Aorta (tissue), 5 donors: ENCODE measurements at regions not wholly inside any gene's neighbourhood (a gene's known extent, or its start where the extent isn't known, plus 50 kb on each side); places are given as distances from the start of the nearest gene placed in this dataset.
"Not testable (repeated sequence)": the region's sequence is repeated elsewhere in the genome, so short reads cannot be mapped to it uniquely, and the experiment has no call there.

Experiments
- ATAC-seq: fragments of 200-7000 bp; cut with Tn5 transposase; one replicate; pipeline ENCODE4 v1.9.1; 2022; ENCODE audit warnings: moderate library complexity; ENCODE audit not compliant: low FRiP score
- DNase-seq, 2 donors: peaks; one replicate each; pipeline ENCODE4 v3.0.0-alpha.2; 2020
- H3K27ac ChIP-seq, 2 donors: one replicate each; pipeline ENCODE4 v1.5.1; 2013; ENCODE audit warnings: low read length in 2 of 2, mild to moderate bottlenecking in 2 of 2, moderate library complexity in 2 of 2, control low read depth in 1 of 2, inconsistent platforms in 1 of 2, low read depth in 1 of 2
- H3K27me3 ChIP-seq, 2 donors: one replicate each; pipeline ENCODE4 v1.6.1; 2013; ENCODE audit warnings: control low read depth in 1 of 2, low read length in 1 of 2, mild to moderate bottlenecking in 1 of 2, moderate library complexity in 1 of 2; ENCODE audit not compliant: insufficient read depth in 2 of 2, control insufficient read depth in 1 of 2
- H3K36me3 ChIP-seq, 2 donors: one replicate each; pipeline ENCODE4 v1.6.1; 2013; ENCODE audit warnings: control low read depth in 1 of 2, low read length in 1 of 2, mild to moderate bottlenecking in 1 of 2; ENCODE audit not compliant: insufficient read depth in 2 of 2, control insufficient read depth in 1 of 2
- H3K4me1 ChIP-seq, 2 donors: one replicate each; pipeline ENCODE4 v1.6.1; 2013; ENCODE audit warnings: low read length in 2 of 2, control low read depth in 1 of 2, mild to moderate bottlenecking in 1 of 2, moderate library complexity in 1 of 2; ENCODE audit not compliant: insufficient read depth in 2 of 2, control insufficient read depth in 1 of 2
- H3K4me3 ChIP-seq, 2 donors: one replicate each; pipeline ENCODE4 v1.5.1; 2013; ENCODE audit warnings: low read length in 2 of 2, control low read depth in 1 of 2, mild to moderate bottlenecking in 1 of 2
- H3K9me3 ChIP-seq: one replicate; pipeline ENCODE4 v1.6.1; 2013; ENCODE audit warnings: mild to moderate bottlenecking, low read length; ENCODE audit not compliant: control insufficient read depth
- WGBS, 2 donors: extraction: QIAGEN DNeasy Blood & Tissue Kit; methylation state at CpG; one replicate each; pipeline ENCODE4 v1.1.7; 2013; 5-methylcytosine and 5-hydroxymethylcytosine counted together
- intact Hi-C, 2 donors: fragments of 100-400 bp; cut with DNase I; formaldehyde crosslinking; loops; one replicate each; pipeline versions ENCODE4 v1.14.2 to v1.15.0; 2022
- donor health status: healthy with polysubstance abuse.
- donor health status: Bipolar disorder and iron deficiency.
- donor health status: DM: no; HTN: no; CAD: no.
- donor health status: DM: no; HTN: no; CAD: no.
- donor health status: DM: yes; HTN: yes; CAD: no.

GRCh38 chr18:21980744-21981143 is 188.6 kb upstream of the GATA6 start:
- no peak for DNase-seq
- Histone ChIP-seq H3K4me1 (no peaks in the 10 kb centered on the region), H3K4me3 (no peak overlapping the region), H3K9me3 (no peaks in the 10 kb centered on the region), H3K27me3 (no peaks in the 10 kb centered on the region), H3K27ac (no peak overlapping the region), H3K36me3 (no peaks in the 10 kb centered on the region)
- ATAC-seq, result no peak
- intact Hi-C loops, result no loop called here
- 64 to 65% methylated on average over 5 of the region's 5 CpGs for WGBS, 2 donors

GRCh38 chr18:21981489-21981888 is 187.9 kb upstream of the GATA6 start:
- H3K27me3 ChIP-seq, H3K36me3 ChIP-seq, intact Hi-C loops, H3K9me3 ChIP-seq, ATAC-seq, DNase-seq, H3K4me3 ChIP-seq, H3K27ac ChIP-seq, H3K4me1 ChIP-seq: not testable (repeated sequence)
- WGBS, 2 donors, result 89 to 91% methylated on average over 11 of the region's 11 CpGs

GRCh38 chr18:21991081-21991534 is 178.3 kb upstream of the GATA6 start:
- 78 to 86% methylated on average over 1 of the region's 1 CpG for whole genome bisulfite sequencing, 2 donors

GRCh38 chr18:21991886-21992285 is 177.5 kb upstream of the GATA6 start:
- DNase-seq, result no peak
- H3K27ac ChIP-seq, result no peak overlapping the region
- no peaks in the 10 kb centered on the region for H3K27me3 ChIP-seq
- no peak for ATAC-seq
- 97 to 98% methylated on average over 6 of the region's 6 CpGs for WGBS, 2 donors
- H3K36me3 ChIP-seq, result no peaks in the 10 kb centered on the region
- no peaks in the 10 kb centered on the region for H3K4me1 ChIP-seq
- intact Hi-C loops, result loop anchor here in 1 of 2 donors (10.0 kb wide), 1 partner anchor 173 kb away; the partner anchor contains the start of gene GATA6
- no peaks in the 10 kb centered on the region for H3K9me3 ChIP-seq
- H3K4me3 ChIP-seq, result no peak overlapping the region

More at GRCh38 chr18:21991081-21991534, 178.3 kb upstream of the GATA6 start:
- no peak overlapping the region for H3K27ac ChIP-seq
- H3K4me3 ChIP-seq, result no peak overlapping the region
- H3K27me3 ChIP-seq, result no peaks in the 10 kb centered on the region
- H3K4me1 ChIP-seq, result no peaks in the 10 kb centered on the region
- DNase-seq, result no peak
- no peaks in the 10 kb centered on the region for H3K36me3 ChIP-seq
- intact Hi-C loops, result loop anchor here in 1 of 2 donors (10.0 kb wide), 1 partner anchor 174 kb away; the partner anchor contains the start of gene GATA6
- no peaks in the 10 kb centered on the region for H3K9me3 ChIP-seq
- ATAC-seq, result no peak

GRCh38 chr18:21996351-21996826 is 173.0 kb upstream of the GATA6 start:
- ATAC-seq, result peak; percentile 39
- no peak overlapping the region for H3K27ac ChIP-seq

GRCh38 chr18:21997207-21998143 is 171.9 kb upstream of the GATA6 start:
- 52 to 54% methylated on average over 14 of the region's 14 CpGs for WGBS, 2 donors
- H3K9me3 ChIP-seq, result no peaks in the 10 kb centered on the region
- intact Hi-C loops, result loop anchor here (2.0 to 10.0 kb wide), 3 partner anchors 167 to 565 kb away; partner anchors contain the start of gene GATA6 (in 1 of the 2)
- H3K27ac ChIP-seq, result no peak overlapping the region
- no peaks in the 10 kb centered on the region for H3K36me3 ChIP-seq
- no peaks in the 10 kb centered on the region for H3K4me1 ChIP-seq
- no peak overlapping the region for H3K4me3 ChIP-seq
- DNase-seq, result no peak
- no peaks in the 10 kb centered on the region for H3K27me3 ChIP-seq
- ATAC-seq, result peak; percentile 47

More at GRCh38 chr18:21996351-21996826, 173.0 kb upstream of the GATA6 start:
- WGBS, 2 donors, result 65 to 70% methylated on average over 3 of the region's 3 CpGs
- Histone ChIP-seq H3K4me1 (no peaks in the 10 kb centered on the region), H3K27me3 (no peaks in the 10 kb centered on the region), H3K4me3 (no peak overlapping the region), H3K36me3 (no peaks in the 10 kb centered on the region), H3K9me3 (no peaks in the 10 kb centered on the region)
- intact Hi-C loops, result loop anchor here (2.0 to 10.0 kb wide), 3 partner anchors 168 to 566 kb away; partner anchors contain the start of gene GATA6 (in 1 of the 2)
- DNase-seq, result no peak

GRCh38 chr18:21998486-21998885 is 170.9 kb upstream of the GATA6 start:
- Histone ChIP-seq H3K27me3 (no peaks in the 10 kb centered on the region), H3K4me3 (no peak overlapping the region), H3K4me1 (no peaks in the 10 kb centered on the region), H3K36me3 (no peaks in the 10 kb centered on the region), H3K27ac (peak overlapping the region in 1 of 2 donors; percentile 18), H3K9me3 (no peaks in the 10 kb centered on the region)
- DNase-seq (no peak), ATAC-seq (no peak)
- intact Hi-C loops, result loop anchor here (5.0 to 10.0 kb wide), 2 partner anchors 166 to 564 kb away; partner anchors contain the start of gene GATA6 (in 1 of the 2)
- 5 to 9% methylated on average over 9 of the region's 9 CpGs for WGBS, 2 donors

GRCh38 chr18:22001912-22002487 is 167.4 kb upstream of the GATA6 start:
- H3K36me3 ChIP-seq, result no peaks in the 10 kb centered on the region
- no peak for DNase-seq
- no peaks in the 10 kb centered on the region for H3K4me1 ChIP-seq

More at GRCh38 chr18:22001912-22002487, 167.4 kb upstream of the GATA6 start:
- intact Hi-C loops, result no loop called here
- Histone ChIP-seq H3K4me3 (no peak overlapping the region), H3K9me3 (no peaks in the 10 kb centered on the region), H3K27me3 (no peaks in the 10 kb centered on the region), H3K27ac (no peak overlapping the region)
- WGBS, 2 donors, result 84 to 88% methylated on average over 25 of the region's 25 CpGs
- no peak for ATAC-seq
